T follicular helper cell (primary cell): ENCODE measurements at regions not wholly inside any gene's neighbourhood (a gene's known extent, or its start where the extent isn't known, plus 50 kb on each side); places are given as distances from the start of the nearest gene placed in this dataset.
"Not testable (repeated sequence)": the region's sequence is repeated elsewhere in the genome, so short reads cannot be mapped to it uniquely, and the experiment has no call there.

Experiments used
- DNase-seq: peaks from one replicate; pipeline ENCODE4 v3.0.0-alpha.2; 2020; ENCODE audit warnings: low read depth

- DNase-seq: no peak
Observed at GRCh38 chr1:55456971-55457370, 241.8 kb upstream of the USP24 start.

GRCh38 chr1:55448261-55448660 is 233.1 kb upstream of the USP24 start:
- no peak for DNase-seq

- DNase-seq: no peak
Observed at GRCh38 chr1:55447488-55447887, 232.3 kb upstream of the USP24 start.

- DNase-seq: no peak
Observed at GRCh38 chr1:55446351-55446750, 231.2 kb upstream of the USP24 start.

- no peak for DNase-seq
Observed at GRCh38 chr1:55445416-55445815, 230.3 kb upstream of the USP24 start.

- DNase-seq: no peak
Observed at GRCh38 chr1:55444667-55445066, 229.5 kb upstream of the USP24 start.

GRCh38 chr1:55443175-55443915 is 228.2 kb upstream of the USP24 start:
- no peak for DNase-seq

GRCh38 chr1:55441489-55441888 is 226.3 kb upstream of the USP24 start:
- DNase-seq: no peak

- DNase-seq: no peak
Observed at GRCh38 chr1:55437692-55438091, 222.5 kb upstream of the USP24 start.

- DNase-seq: not testable (repeated sequence)
Observed at GRCh38 chr1:55430720-55431119, 215.6 kb upstream of the USP24 start.

- not testable (repeated sequence) for DNase-seq
Observed at GRCh38 chr1:55430206-55430605, 215.0 kb upstream of the USP24 start.

- no peak for DNase-seq
Observed at GRCh38 chr1:55428944-55429931, 214.1 kb upstream of the USP24 start.

- DNase-seq: no peak
Observed at GRCh38 chr1:55428231-55428630, 213.1 kb upstream of the USP24 start.

GRCh38 chr1:55427606-55428005 is 212.4 kb upstream of the USP24 start:
- DNase-seq: no peak

- DNase-seq: no peak
Observed at GRCh38 chr1:55426619-55427018, 211.5 kb upstream of the USP24 start.

- no peak for DNase-seq
Observed at GRCh38 chr1:55426156-55426555, 211.0 kb upstream of the USP24 start.

- no peak for DNase-seq
Observed at GRCh38 chr1:55425310-55425930, 210.3 kb upstream of the USP24 start.

- no peak for DNase-seq
Observed at GRCh38 chr1:55423376-55423775, 208.2 kb upstream of the USP24 start.

- no peak for DNase-seq
Observed at GRCh38 chr1:55420929-55421716, 206.0 kb upstream of the USP24 start.

- no peak for DNase-seq
Observed at GRCh38 chr1:55420026-55420425, 204.9 kb upstream of the USP24 start.

GRCh38 chr1:55418208-55419000 is 203.2 kb upstream of the USP24 start:
- DNase-seq: no peak
